ENCODE measurements at regions not wholly inside any gene's neighbourhood (a gene's known extent, or its start where the extent isn't known, plus 50 kb on each side); places are given as distances from the start of the nearest gene placed in this dataset.

GRCh38 chr12:67798768-67799167, 150.2 kb downstream of the DYRK2 start:
- no peak for DNase-seq

- DNase-seq, result no peak
Observed at GRCh38 chr12:67802731-67803130, 154.2 kb downstream of the DYRK2 start.

- no peak for DNase-seq
Observed at GRCh38 chr12:67803278-67803993, 154.9 kb downstream of the DYRK2 start.

GRCh38 chr12:67804168-67804567, 155.6 kb downstream of the DYRK2 start:
- DNase-seq, result no peak

- no peak for DNase-seq
Observed at GRCh38 chr12:67807814-67808213, 159.3 kb downstream of the DYRK2 start.

GRCh38 chr12:67810166-67810565, 161.6 kb downstream of the DYRK2 start:
- DNase-seq, result no peak

GRCh38 chr12:67811437-67812361, 163.2 kb downstream of the DYRK2 start:
- no peak for DNase-seq

- DNase-seq, result no peak
Observed at GRCh38 chr12:67813456-67813904, 164.9 kb downstream of the DYRK2 start.

GRCh38 chr12:67816269-67816668, 167.7 kb downstream of the DYRK2 start:
- DNase-seq, result no peak

- no peak for DNase-seq
Observed at GRCh38 chr12:67818459-67818903, 169.9 kb downstream of the DYRK2 start.

GRCh38 chr12:67819902-67820301, 169.3 kb upstream of the IFNG-AS1 start:
- no peak for DNase-seq

GRCh38 chr12:67820694-67821093, 168.6 kb upstream of the IFNG-AS1 start:
- no peak for DNase-seq

- no peak for DNase-seq
Observed at GRCh38 chr12:67822826-67823225, 166.4 kb upstream of the IFNG-AS1 start.

GRCh38 chr12:67826148-67826547, 163.1 kb upstream of the IFNG-AS1 start:
- no peak for DNase-seq

- no peak for DNase-seq
Observed at GRCh38 chr12:67826946-67827720, 162.1 kb upstream of the IFNG-AS1 start.

- DNase-seq, result no peak
Observed at GRCh38 chr12:67827820-67828383, 161.3 kb upstream of the IFNG-AS1 start.

- no peak for DNase-seq
Observed at GRCh38 chr12:67829896-67830295, 159.4 kb upstream of the IFNG-AS1 start.

GRCh38 chr12:67832155-67832554, 157.1 kb upstream of the IFNG-AS1 start:
- no peak for DNase-seq

- no peak for DNase-seq
Observed at GRCh38 chr12:67833602-67834001, 155.6 kb upstream of the IFNG-AS1 start.

- DNase-seq, result no peak
Observed at GRCh38 chr12:67837876-67838275, 151.4 kb upstream of the IFNG-AS1 start.

GRCh38 chr12:67842124-67842523, 147.1 kb upstream of the IFNG-AS1 start:
- no peak for DNase-seq

GRCh38 chr12:67843257-67843656, 146.0 kb upstream of the IFNG-AS1 start:
- no peak for DNase-seq

GRCh38 chr12:67852701-67853100, 136.5 kb upstream of the IFNG-AS1 start:
- DNase-seq, result no peak

All from NCI-H187 treated with DMSO at 0.1 percent for 48 hours (cell line).